Breast epithelium (tissue), 4 donors: ENCODE measurements at regions not wholly inside any gene's neighbourhood (a gene's known extent, or its start where the extent isn't known, plus 50 kb on each side); places are given as distances from the start of the nearest gene placed in this dataset.

ENCODE experiments used
- DNase-seq, 2 donors: peaks; one replicate each; pipeline ENCODE4 v3.0.0-alpha.2; 2019; ENCODE audit warnings: low spot score in 2 of 2
- H3K27ac ChIP-seq, 2 donors: fragments of 200-600 bp; sonication (generic) in 1 of 2; one replicate each; pipeline ENCODE4 v1.5.1; 2016 to 2019; ENCODE audit warnings: mild to moderate bottlenecking in 1 of 2
- H3K27me3 ChIP-seq, 2 donors: fragments of 200-600 bp; sonication (generic) in 1 of 2; one replicate each; pipeline versions ENCODE4 v1.5.1 to v1.6.0; 2017 to 2019; ENCODE audit warnings: control low read depth in 1 of 2, mild to moderate bottlenecking in 1 of 2
- H3K36me3 ChIP-seq: fragments of 200-600 bp; one replicate; pipeline ENCODE4 v1.5.1; 2019
- H3K4me1 ChIP-seq, 2 donors: fragments of 200-600 bp; sonication (generic); one replicate each; pipeline ENCODE4 v1.5.1; 2016 to 2019; ENCODE audit warnings: control low read depth in 1 of 2
- H3K4me3 ChIP-seq, 3 donors: fragments of 200-600 bp; sonication (generic); 1 replicate in 2 of 3; 2 replicates in 1 of 3; pipeline ENCODE4 v1.5.1; 2016 to 2019; ENCODE audit warnings: mild to moderate bottlenecking in 3 of 3, moderate library complexity in 2 of 3
- H3K9me3 ChIP-seq, 2 donors: fragments of 200-600 bp; sonication (generic) in 1 of 2; one replicate each; pipeline ENCODE4 v1.5.1; 2016 to 2019; ENCODE audit warnings: control low read depth in 1 of 2
- POLR2A ChIP-seq: fragments of 450-650 bp; IDR thresholded peaks from one replicate; pipeline ENCODE4 v1.6.1; 2016; ENCODE audit warnings: antibody characterized with exemption, mild to moderate bottlenecking, moderate library complexity
- POLR2AphosphoS5 ChIP-seq, 3 donors: sonication (generic); formaldehyde crosslinking; IDR thresholded peaks; one replicate each; pipeline ENCODE4 v1.6.1; 2017; ENCODE audit warnings: antibody characterized with exemption in 3 of 3
- intact Hi-C: fragments of 100-400 bp; cut with DNase I; formaldehyde crosslinking; loops from one replicate; pipeline ENCODE4 v1.15.1; 2023; ENCODE audit warnings: low total_unique reads
- TF ChIP-seq, protein P1 (sequence below), 3 donors: fragments of 450-650 bp; IDR thresholded peaks; one replicate each; pipeline ENCODE4 v1.5.1; 2016 to 2017; ENCODE audit warnings: antibody characterized with exemption in 3 of 3, mild to moderate bottlenecking in 3 of 3, moderate library complexity in 3 of 3

DNA sequence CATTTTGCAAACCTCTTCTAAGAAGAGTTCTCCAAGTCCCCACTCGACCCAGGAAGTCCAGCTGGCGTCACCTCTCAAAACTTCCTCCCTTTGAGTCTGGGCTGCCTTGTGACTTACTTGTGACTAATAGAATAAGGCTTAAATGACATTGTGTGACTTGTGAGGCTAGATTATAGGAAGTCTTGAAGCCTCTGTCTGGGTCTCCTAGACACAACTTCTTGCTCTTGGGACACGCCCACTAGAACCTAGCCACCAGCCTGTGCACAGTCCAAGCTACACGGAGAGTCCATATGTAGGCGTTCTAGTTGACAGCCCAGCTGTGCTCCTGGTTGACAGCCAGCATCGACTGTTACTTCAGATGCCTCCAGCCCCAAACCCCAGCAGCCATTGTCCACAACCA lies 66.7 kb upstream of the TANC2 start:
- H3K36me3 ChIP-seq, result no peaks in the 10 kb centered on the region
- H3K9me3 ChIP-seq, result no peaks in the 10 kb centered on the region
- H3K27me3 ChIP-seq, result no peaks in the 10 kb centered on the region
- no peak overlapping the region for H3K27ac ChIP-seq
- TF ChIP-seq POLR2A (no peak), POLR2AphosphoS5 (IDR thresholded peaks at IDR 0.05) (no peak)
- TF ChIP-seq, protein P1, sequence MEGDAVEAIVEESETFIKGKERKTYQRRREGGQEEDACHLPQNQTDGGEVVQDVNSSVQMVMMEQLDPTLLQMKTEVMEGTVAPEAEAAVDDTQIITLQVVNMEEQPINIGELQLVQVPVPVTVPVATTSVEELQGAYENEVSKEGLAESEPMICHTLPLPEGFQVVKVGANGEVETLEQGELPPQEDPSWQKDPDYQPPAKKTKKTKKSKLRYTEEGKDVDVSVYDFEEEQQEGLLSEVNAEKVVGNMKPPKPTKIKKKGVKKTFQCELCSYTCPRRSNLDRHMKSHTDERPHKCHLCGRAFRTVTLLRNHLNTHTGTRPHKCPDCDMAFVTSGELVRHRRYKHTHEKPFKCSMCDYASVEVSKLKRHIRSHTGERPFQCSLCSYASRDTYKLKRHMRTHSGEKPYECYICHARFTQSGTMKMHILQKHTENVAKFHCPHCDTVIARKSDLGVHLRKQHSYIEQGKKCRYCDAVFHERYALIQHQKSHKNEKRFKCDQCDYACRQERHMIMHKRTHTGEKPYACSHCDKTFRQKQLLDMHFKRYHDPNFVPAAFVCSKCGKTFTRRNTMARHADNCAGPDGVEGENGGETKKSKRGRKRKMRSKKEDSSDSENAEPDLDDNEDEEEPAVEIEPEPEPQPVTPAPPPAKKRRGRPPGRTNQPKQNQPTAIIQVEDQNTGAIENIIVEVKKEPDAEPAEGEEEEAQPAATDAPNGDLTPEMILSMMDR (IDR thresholded peaks at IDR 0.05), result no peak
- no peak for DNase-seq
- H3K4me1 ChIP-seq, result peaks cover 0 to 4% of the 10 kb centered on the region in 2 donors
- no peak overlapping the region for H3K4me3 ChIP-seq
- intact Hi-C loops, result no loop called here

DNA sequence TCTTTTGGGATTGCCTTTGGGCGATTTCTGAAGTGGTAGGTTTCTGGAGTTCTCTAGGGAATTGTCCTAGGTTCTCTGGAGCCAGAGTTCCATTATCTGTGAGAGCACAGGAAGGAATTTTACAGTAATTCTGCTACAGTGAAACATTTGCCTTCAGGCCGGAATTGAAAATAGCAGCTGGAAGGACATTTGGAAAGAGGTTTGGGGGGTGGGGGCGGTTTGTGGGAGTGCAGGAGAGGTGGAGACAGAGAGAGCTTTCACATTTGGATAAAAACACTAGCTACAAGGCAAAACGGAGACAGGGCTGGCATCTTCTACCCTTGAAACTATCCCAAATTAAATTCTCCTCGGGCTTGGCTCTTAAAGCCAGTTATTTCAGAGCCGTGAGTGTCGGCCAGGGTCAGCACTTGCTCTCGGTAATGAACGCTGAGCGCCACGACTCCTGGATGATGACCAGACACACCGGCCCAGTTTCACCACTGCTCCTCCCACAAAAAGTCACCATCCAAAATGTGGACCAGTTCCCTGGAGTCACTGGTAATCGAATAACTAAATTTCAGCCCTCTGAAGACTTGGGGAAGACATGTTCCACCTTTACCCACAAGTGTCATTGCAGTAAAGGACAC lies 67.7 kb upstream of the TANC2 start:
- TF ChIP-seq, protein P1 (IDR thresholded peaks at IDR 0.05), result no peak
- no peak for TF ChIP-seq POLR2AphosphoS5 (IDR thresholded peaks at IDR 0.05)
- no peak for TF ChIP-seq POLR2A
- Histone ChIP-seq H3K27ac (peak overlapping the region; percentile 22 to 23), H3K9me3 (no peaks in the 10 kb centered on the region), H3K4me1 (peaks cover 0 to 4% of the 10 kb centered on the region in 2 donors), H3K4me3 (peak overlapping the region in 2 of 3 donors; percentile 11 to 48), H3K27me3 (no peaks in the 10 kb centered on the region), H3K36me3 (no peaks in the 10 kb centered on the region)
- no peak for DNase-seq
- intact Hi-C loops, result no loop called here

DNA sequence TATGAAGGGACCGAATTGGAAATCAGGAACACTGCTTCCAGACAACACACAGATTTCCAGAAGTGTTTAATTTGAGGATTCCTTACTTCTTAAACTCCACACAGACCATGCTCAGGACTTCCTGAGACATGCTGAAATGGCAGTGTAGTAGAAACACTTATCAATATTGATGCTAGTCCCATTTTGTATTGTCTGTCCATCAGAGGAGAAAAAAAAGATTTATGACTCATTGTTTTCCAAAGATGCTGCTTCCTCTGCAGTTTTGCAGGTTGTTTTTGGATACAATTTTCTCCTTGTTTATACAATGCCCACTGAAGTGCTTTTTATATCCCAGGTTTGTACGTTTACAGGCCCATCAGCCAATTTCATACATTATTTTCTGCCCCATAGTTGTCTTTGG lies 68.3 kb upstream of the TANC2 start:
- intact Hi-C loops, result no loop called here
- Histone ChIP-seq H3K4me1 (peaks cover 2 to 4% of the 10 kb centered on the region in 2 donors), H3K27me3 (no peaks in the 10 kb centered on the region), H3K9me3 (no peaks in the 10 kb centered on the region), H3K36me3 (no peaks in the 10 kb centered on the region), H3K27ac (no peak overlapping the region), H3K4me3 (no peak overlapping the region)
- DNase-seq, result no peak
- TF ChIP-seq, protein P1 (IDR thresholded peaks at IDR 0.05), result no peak
- no peak for TF ChIP-seq POLR2A
- no peak for TF ChIP-seq POLR2AphosphoS5 (IDR thresholded peaks at IDR 0.05)

DNA sequence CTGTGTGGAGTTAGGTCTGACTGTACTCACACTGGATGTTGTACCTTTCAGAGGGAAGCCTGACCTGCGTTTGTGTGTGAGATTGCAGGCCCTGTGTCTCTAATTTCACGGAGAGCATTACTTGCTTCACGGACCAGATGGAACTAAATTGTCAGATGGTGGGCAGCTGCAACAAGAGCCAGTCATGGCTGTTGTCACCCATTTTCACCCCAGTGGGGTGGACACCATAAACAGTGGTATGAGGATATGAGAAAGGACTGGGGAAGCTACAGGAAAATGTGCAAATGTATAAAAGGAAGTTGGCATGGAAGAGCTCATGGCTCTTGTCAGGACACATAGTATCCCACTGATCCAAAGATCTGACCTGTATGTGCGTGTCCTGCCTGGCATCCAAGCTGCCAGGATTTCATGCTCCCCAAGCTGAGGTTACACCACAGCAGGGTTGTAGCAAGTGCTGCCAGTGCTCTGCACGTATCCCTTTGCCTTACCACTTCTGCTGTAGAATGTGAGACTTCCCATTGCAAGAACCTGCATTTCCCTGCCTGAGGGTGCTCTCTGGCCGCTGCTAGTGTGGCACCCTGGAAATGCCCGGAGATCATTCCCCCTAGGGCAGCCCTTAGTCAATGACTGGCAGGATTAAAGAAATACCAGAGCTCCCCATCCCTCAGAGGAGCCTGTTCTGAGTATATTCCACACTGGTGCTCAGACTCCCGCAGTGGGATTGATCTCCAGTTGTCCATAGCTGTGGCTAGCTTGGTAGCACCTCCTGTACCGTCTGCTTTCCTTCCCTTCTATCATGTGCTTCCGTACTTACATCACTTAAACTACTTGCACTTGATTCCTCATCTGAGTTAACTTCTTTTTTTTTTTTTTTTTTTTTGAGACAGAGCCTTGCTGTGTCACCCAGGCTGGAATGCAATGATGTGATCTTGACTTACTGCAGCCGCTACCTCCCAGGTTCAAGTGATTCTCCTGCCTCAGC lies 70.4 kb upstream of the TANC2 start:
- H3K9me3 ChIP-seq, result no peaks in the 10 kb centered on the region
- no peaks in the 10 kb centered on the region for H3K27me3 ChIP-seq
- DNase-seq, result no peak
- no peak overlapping the region for H3K4me3 ChIP-seq
- H3K36me3 ChIP-seq, result no peaks in the 10 kb centered on the region
- peak overlapping the region in 1 of 2 donors; percentile 19 for H3K27ac ChIP-seq
- intact Hi-C loops, result no loop called here
- TF ChIP-seq POLR2A (no peak), POLR2AphosphoS5 (IDR thresholded peaks at IDR 0.05) (no peak)
- TF ChIP-seq, protein P1 (IDR thresholded peaks at IDR 0.05), result no peak
- peaks cover 4 to 8% of the 10 kb centered on the region in 2 donors for H3K4me1 ChIP-seq

DNA sequence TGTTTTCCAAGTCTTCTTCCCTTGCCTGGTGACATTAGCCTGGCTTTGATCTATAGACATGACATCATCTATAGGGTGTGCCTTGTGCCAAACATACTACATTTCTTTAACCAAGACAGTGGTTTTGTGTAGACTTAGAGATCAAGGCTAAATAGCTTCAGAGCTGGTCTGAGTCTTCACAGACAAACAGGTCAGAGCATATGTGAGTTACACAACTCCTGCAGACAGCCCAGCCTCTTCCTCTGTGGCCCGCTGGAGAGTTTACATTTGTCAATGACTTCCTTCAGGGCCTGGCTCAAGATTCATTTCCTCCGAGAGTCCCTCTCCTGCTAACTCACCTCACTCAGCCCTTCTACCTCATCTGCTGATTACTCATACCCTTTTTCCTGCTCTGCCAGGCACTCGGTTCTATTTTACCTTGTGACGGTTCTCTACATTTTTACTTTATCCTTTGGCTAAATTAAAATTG lies 73.1 kb upstream of the TANC2 start:
- peak in 1 of 2 donors; percentile 71 for DNase-seq
- intact Hi-C loops, result no loop called here
- Histone ChIP-seq H3K9me3 (no peaks in the 10 kb centered on the region), H3K27ac (peak overlapping the region; percentile 74 to 76), H3K36me3 (no peaks in the 10 kb centered on the region), H3K4me1 (peaks cover under 1 to 8% of the 10 kb centered on the region in 2 donors), H3K27me3 (no peaks in the 10 kb centered on the region), H3K4me3 (no peak overlapping the region)
- TF ChIP-seq, protein P1 (IDR thresholded peaks at IDR 0.05), result no peak
- no peak for TF ChIP-seq POLR2A
- peak in 1 of 3 donors; percentile 43 for TF ChIP-seq POLR2AphosphoS5 (IDR thresholded peaks at IDR 0.05)
